HG03135 (cell line): ENCODE measurements at regions not wholly inside any gene's neighbourhood (a gene's known extent, or its start where the extent isn't known, plus 50 kb on each side); places are given as distances from the start of the nearest gene placed in this dataset.

Source experiments
- ATAC-seq: cut with Tn5 transposase; IDR thresholded peaks from one replicate; pipeline ENCODE4 v1.9.1; 2021; ENCODE audit warnings: mild to moderate bottlenecking, moderate library complexity; ENCODE audit not compliant: unreplicated experiment

DNA sequence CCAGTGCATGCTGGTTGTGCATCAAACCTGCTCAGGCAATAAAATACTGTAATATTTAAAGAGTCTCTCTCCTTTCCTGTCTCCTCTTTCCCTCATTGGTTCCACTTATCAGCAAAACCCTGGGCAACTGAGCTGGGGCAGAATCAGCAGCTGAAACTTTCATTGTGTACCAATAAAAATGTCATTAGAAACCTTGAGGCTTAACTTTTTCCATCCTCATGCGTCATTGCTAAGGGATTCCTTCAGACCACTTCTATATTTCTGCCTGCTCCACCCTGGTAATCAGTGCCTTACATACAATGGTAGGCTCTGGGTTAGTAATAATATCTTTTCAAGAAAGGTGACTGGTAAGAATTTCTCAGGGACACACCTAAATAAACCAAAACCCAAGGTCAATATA is 880.3 kb downstream of the RPA4 start:
- no peak for ATAC-seq

DNA sequence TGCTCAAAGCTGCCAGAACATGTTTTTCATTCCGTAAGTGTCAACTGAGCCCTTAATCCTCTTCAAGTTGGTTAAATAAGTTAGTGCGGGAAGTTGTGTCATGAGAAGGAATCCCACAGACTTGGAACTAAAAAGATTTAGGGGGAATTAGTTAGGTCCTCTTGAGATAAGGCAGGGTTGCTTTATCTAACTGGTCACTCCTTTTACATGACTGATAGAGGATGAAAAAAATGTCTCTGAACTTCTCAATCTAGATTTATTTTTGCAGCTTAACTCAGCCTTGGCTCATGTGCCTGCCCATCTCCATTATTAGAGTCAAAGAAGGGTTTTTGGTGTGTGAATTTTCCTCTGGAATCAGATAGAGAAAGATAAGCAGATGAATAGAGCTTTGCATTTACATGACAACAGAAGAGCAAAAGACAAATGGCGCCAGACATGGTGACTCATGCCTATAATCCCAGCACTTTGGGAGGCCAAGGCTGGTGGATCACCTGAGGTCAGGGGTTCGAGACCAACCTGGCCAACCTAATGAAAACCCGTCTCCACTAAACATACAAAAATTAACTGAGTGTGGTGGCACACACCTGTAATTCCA is 882.9 kb downstream of the RPA4 start:
- no peak for ATAC-seq

DNA sequence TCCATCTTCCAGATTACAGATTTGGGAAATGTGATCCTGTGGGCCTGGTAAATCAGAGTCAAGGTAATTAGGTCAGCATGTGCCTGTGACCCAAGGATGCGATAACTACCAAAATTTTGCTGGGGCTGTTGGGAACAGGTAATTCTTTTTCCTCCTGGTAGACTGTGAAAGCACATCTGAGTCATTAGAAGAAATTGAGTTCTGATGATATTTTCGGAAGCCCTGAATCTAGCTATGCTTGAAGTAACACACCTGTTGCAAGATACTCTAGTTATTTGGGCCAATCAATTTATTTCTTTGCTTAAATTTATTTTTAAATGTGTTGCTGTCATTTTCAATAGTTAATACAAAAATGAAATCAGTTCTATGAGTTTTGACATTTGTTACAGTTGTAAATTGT is 903.6 kb downstream of the RPA4 start:
- ATAC-seq = no peak

DNA sequence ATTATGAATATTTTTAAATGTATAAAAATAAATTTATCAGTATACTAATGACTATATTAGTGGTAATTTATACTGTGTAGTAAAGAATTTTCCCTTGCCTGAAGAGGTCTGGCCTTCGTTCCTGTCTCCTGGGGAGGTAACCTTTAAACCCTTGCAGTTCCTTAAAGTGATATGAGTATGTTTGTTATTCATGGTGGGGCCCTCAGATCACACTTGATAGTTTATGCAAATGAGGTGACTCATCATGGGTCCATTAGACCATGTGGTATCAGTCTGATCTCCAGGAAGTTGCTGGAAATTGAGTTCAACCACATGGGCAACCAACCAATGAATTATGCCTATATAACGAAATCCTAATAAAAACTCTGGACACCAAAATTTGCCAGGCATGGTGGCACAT is 904.1 kb downstream of the RPA4 start:
- no peak for ATAC-seq

DNA sequence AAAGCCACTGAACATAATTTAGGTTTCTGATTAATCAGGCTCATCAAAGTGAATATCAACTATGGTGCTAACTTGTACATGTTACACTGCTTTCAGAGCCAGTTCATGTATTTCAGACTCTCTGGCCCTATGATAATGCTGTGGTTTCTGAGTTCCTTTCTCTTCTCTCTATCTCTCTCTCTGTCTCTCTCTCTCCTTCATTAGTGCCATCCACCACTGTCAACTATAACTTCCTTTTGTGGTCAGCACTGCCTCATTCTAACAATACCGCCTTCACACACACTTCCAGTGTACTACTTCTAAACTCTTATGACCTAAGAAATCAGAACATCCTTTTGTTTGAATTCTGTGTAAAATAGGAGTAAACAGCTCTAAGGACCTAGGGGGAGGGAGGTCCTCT is 907.1 kb downstream of the RPA4 start:
- ATAC-seq = no peak

DNA sequence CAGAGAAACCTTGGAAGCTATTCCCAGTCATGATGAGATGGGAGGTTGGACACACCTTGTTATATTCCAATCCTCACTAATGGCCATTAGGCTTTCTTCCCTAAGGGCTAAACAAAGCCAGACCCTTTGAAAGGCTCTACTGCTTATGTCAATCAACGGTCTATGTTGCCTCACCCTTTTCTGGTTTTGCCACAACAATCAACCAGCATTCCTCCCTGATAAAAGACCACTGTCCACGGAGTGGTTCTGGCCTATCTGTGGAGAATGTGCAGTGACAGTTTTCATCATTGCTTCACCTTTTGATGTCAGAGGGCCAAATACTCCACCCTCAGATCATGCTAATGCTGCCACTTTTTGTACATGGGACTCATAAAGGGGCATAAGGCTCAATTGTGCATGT is 913.4 kb downstream of the RPA4 start:
- ATAC-seq = no peak

DNA sequence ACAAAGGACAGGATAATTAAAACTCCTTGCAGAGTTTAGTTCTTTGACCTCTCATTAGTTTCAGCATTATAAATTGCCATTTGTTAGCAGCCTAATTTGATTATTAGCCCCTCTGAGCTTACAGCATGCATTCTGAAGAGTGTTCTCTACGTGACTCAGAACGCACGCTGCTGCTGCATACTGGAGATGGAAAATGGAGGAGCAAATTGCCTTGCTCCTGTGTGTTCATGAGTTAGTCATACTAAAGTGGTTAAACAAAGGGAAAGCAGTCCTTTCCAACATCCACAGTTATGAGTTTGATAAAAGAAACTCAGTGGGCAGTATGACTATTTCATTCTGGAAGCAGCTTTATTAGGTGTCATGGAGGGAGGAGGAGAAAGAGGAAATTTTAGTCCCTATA is 922.5 kb downstream of the RPA4 start:
- ATAC-seq = no peak

DNA sequence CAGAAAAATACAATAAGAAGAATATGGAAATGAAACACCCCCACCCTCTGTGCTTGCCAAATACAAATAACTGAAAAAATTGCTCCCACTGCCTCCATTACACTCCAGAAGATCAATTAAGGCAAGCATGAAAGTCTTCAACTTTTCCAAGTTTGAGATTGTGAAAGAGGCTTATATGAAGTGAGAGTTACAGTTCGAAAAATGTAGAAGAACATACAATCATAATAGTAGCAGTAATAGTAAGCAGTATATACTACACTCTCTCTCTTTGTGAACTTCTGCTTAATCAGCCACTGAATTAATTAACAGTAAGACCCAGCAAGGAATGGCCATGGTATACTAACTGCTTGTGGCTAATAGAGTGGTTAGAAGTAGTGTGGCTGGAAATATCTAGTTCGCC is 923.2 kb downstream of the RPA4 start:
- ATAC-seq = no peak

DNA sequence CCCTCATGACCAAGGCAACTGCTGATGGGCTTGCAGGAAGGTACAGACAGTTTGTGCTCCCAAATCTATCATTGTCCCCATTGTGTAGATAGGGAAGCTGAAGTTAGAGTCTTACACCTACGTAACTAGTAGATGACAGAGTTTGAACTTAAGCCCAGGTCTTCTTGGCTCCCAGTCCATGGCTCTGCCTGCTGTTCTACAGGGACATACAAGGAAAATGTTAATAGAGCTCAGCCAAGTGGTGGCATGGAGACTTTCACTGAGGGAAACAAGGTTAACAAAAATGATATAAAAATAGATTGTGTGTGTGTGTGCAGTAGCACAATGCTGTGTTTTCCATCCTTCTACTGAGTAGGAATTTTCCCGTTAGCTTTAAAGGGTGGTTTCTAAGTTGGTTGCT is 936.5 kb downstream of the RPA4 start:
- no peak for ATAC-seq

DNA sequence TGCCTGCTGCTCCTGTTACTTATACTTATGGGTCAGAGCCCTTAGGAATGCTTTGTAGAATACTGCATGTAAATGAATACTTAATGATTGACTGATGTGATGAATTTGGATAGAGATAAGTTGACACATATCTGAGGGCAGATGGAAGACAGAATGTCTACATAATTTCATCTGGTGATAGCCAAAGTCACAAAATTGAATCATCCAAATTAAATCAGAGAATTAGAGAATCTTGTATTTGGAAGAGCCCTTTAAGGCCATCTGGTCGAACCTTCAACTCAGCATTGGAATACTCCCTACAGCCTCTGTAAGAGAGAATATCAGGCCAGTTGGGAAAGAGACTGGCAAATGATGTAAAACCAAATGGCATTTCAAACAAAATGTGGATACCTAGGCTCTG is 944.8 kb downstream of the RPA4 start:
- ATAC-seq = no peak

DNA sequence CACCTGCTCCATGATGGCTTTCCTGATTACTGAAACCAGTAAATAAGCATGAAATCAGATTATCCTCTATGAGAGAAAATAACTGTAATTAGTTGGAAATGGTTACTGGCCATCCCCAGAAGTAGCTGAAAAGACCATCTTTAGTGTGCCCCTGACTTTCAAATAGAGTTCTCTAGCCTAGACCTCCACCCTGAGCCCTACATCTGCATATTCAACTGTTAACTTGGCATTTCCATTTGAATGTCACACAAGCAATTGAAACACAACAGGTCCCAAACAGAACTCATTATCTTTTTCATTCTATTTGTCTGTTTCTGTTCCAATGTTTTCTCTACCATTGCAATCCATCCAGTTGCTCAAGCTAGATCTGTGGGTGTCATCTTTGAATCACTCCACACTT is 952.3 kb downstream of the RPA4 start:
- ATAC-seq = no peak

DNA sequence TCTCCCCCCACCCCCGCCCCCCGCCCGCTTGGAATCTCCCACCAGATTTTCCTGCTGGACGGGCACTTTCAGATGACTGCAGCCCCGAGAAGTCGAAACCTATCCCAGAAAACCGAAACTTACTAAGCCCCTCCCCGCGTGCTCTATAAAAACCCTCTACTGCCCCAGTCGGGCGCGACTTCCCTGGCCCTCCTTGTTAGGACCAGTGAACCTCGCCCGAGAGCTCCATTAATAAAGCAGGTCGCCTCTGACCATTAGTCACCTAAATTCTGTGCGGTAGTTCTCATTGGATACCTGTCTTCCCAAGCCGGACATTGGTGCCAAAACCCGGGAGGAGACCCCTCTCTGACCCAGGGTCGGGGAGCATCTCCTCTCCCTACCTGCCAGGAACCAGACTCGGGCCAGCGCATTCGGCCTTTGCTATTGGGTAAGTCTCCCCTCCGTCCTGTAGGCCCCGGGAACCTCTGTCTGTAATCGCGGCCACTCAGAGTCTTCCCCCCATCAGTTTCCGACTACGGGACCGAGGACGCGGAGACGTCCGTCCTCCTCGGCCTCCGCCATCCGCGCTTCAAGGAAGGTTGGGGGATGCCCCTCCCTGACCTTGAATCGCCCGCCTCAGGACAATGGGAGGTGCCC is 958.0 kb downstream of the RPA4 start:
- no peak for ATAC-seq

DNA sequence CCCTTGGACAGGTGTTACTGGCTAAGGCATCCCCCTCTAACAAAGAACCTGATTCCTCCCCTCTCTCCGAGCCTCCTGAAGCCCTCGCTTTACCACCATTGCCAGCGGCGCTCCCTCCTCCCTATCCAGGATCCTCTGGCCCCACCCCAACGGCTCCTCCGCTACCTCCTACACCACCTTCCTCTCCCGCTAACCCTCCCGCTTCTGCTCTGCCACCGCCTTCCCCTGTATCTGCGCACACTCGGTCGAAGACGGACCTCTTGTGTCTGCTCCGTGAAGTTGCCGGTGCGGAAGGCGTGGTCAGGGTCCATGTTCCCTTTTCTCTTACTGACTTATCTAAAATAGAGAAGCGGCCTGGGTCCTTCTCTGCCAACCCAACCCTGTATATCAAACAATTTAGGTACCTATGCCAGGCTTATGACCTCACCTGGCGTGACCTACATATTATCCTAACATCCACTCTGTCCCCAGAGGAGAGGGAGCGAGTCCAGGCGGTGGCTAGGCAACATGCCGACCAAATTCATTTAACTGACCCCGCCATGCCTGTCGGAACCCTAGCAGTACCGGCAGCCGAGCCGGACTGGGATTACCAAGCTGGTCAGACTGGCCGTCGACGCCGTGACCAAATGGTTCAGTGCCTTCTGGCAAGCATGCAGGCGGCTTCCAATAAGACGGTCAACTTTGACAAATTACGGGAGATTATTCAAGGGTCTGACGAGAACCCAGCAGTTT is 958.9 kb downstream of the RPA4 start:
- no peak for ATAC-seq

DNA sequence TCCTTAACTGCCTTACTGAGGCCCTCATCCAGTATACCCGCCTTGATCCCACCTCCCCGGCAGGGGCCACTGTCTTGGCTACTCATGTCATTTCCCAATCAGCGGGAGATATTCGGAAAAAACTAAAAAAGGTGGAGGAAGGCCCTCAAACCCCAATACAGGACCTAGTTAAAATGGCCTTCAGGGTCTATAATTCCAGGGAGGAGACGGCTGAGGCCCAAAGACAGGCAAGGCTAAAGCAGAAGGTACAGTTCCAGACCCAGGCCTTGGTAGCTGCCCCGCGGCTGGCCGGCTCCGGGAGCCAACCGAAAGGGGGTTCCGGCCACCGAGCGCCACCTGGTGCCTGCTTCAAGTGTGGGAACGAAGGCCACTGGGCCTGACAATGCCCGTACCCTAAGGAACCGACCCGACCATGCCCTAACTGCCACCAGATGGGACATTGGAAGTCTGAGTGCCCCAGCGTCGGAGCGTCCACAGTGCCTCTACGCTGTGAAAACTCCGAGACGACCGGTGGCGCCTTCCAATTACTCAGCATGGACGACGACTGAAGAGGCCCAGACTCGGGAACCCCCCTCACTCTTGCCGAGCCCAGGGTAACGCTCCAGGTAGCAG is 959.6 kb downstream of the RPA4 start:
- ATAC-seq = no peak

DNA sequence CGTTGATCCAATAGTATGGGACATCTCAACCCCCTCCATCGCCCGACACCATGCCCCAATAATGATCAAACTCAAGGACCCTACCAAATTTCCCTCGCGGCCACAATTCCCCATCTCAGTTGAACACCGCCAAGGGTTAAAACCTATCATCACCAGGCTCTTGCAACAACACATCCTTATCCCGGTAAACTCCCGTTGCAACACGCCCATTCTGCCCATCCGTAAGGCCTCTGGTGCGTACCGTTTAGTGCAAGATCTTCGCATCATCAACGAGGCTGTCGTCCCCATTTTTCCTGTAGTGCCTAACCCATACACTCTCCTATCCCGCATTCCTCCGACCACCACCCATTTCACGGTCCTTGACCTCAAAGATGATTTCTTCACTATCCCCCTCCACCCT is 960.5 kb downstream of the RPA4 start:
- ATAC-seq = no peak

DNA sequence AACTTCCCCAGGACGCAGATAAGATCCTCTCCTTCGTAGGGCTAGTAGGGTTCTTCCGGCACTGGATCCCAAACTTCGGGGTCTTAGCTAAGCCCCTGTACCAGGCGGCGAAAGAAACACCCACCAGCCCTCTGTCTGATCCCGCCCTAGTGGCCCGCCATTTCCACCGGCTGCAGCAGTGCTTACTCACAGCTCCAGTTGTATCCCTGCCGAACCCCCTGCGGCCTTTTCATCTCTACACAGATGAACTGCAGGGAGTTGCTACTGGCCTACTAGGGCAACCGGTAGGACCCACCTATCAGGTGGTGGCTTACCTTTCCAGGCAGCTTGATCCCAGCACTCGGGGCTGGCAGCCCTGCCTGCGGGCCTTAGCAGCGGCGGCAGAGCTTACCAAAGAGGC is 961.2 kb downstream of the RPA4 start:
- no peak for ATAC-seq

DNA sequence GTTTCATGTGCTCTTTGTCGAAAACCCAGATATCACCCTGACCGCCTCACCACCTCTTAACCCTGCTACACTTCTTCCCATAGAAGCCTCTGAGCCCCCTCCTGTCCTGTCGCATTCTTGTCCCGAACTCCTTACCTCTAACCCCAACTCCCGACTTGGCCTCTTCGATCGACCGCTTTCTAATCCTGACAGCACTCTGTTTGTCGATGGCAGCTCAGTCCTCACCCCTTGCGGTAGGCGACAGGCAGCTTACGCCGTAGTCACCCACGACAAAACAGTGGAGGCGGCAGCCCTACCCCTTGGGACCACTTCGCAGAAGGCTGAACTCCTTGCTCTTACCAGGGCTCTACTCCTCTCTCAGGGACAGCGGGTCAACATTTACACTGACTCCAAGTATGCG is 961.7 kb downstream of the RPA4 start:
- no peak for ATAC-seq

DNA sequence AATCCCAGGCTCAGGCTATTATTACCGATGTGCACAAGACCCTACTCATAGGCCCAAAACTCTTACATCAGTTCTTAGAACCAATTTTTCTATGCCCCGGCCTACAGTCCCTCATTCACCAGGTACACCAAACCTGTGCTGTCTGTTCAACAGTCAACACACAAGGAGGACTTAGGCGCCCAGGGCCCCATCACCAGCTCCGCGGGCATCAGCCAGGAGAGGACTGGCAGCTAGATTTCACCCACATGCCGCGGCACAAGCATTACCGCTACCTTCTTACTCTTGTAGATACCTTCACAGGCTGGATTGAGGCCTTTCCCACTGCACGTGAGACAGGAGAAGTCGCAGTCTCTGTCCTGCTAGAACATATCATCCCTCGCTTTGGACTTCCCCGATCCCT is 962.5 kb downstream of the RPA4 start:
- ATAC-seq = no peak

DNA sequence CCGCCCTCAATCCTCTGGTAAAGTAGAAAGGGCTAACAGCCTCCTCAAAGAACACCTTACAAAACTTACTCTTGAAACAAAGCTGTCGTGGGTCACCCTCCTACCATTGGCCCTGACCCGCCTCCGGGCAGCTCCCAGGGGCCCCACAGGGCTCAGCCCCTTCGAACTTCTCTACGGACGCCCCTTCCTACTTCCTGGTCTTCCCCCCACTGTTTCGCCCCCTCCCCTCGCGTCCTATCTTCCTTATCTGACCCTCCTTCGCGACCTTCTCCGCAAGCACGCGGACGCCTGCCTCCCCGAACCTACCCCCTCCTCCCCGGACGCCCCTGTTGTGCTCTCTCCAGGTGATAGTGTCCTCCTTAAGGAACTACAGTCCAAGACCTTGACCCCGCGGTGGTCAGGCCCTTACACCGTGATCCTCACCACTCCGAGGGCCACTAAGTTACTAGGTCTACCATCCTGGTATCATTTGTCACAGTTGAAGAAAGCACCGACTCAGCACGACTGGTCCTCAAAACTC is 963.1 kb downstream of the RPA4 start:
- no peak for ATAC-seq

DNA sequence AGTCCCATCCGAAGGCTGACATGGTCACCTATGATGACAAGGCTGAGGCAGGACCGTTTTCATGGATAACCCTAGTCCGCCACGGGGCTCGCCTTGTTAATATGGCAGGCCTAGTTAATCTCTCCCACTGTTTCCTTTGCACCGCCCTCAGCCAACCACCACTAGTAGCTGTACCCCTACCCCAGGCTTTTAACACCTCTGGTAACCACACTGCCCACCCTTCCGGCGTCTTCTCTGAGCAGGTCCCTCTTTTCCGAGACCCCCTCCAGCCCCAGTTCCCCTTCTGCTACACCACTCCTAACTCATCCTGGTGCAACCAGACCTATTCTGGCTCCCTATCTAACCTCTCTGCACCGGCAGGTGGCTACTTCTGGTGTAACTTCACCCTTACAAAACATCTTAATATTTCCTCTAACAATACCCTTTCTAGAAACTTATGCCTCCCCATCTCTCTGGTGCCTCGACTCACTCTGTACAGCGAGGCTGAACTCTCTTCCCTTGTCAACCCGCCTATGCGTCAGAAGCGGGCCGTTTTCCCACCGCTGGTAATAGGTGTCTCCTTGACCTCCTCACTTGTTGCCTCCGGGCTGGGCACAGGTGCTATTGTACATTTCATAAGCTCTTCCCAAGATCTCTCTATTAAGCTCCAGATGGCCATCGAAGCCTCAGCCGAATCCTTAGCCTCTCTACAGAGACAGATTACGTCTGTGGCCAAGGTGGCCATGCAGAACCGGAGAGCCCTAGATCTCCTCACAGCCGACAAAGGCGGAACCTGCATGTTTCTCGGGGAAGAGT is 964.4 kb downstream of the RPA4 start:
- ATAC-seq = no peak

DNA sequence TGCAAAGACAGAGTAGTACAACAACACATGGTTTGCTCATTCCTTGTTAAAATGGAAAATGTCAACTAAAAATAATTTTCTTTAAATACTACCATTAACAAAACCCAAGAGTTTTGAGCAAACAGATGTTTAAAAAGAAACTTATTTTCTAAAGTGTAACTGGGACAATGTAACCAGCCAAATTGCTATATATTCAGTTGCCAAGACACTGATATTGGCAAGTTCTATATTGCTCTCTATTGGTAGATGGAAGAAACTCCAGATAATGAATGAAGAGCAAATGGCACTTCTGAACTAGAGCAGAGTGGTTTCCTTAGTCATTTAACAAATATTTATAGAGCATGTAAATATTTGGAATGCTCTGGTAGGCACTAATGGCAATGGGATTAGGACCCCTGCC is 966.2 kb downstream of the RPA4 start:
- no peak for ATAC-seq
